ENCODE measurements at regions not wholly inside any gene's neighbourhood (a gene's known extent, or its start where the extent isn't known, plus 50 kb on each side); places are given as distances from the start of the nearest gene placed in this dataset.

DNA sequence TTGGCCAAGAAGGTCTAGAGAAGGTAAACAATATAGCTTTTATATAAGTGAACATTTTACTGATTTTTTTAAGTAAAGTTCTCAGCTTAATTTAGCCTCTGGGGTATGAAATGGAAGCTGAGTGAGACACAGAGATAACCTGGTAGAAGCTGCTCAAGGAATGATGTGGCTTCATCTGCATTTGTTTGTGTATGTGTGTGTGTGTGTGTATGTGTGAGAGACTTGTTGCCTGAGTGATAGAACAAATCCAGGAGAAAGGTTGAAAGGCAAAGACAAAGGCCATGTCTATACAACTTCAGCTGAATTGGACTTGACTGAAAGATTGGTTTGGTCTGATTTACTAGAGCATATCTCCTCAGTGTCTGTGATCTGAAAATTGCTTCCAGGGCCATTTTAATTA lies 63.6 kb downstream of the PCDH7 start:
- Mint-ChIP-seq H3K4me1 (ENCODE audit: low read depth) (no peaks in the 10 kb centered on the region), H3K36me3 (ENCODE audit: low read depth) (no peaks in the 10 kb centered on the region), H3K27ac (no peak overlapping the region), H3K9me3 (no peaks in the 10 kb centered on the region), H3K4me3 (no peak overlapping the region), H3K27me3 (no peaks in the 10 kb centered on the region)
- intact Hi-C loops (cut with micrococcal nuclease): no loop called here

DNA sequence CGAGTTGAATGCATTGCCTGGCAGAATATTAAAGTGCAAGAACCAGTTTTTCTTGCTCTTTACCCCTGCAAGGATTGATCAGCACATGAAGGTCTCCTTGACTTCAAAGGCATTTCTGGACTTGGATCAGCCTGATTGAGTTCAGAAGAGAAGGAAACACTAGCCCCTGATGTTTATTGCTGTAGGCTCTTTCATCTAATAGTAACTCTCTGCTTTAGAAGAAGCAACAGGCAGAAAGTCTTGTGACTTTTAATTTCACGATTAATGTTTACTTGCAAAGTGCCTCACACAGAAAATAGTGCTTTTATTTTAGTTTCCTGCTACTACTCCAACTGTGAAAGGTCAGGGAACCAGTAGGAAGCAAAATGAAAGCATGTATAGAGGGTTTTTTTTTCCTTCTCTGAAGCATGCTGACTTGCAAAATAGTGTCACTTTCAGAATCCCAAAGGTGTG lies 69.1 kb downstream of the PCDH7 start:
- no peaks in the 10 kb centered on the region for H3K4me1 Mint-ChIP-seq (ENCODE audit: low read depth)
- H3K27me3 Mint-ChIP-seq: no peaks in the 10 kb centered on the region
- intact Hi-C loops (cut with micrococcal nuclease): no loop called here
- H3K36me3 Mint-ChIP-seq (ENCODE audit: low read depth): no peaks in the 10 kb centered on the region
- H3K4me3 Mint-ChIP-seq: no peak overlapping the region
- no peak overlapping the region for H3K27ac Mint-ChIP-seq
- H3K9me3 Mint-ChIP-seq: no peaks in the 10 kb centered on the region

DNA sequence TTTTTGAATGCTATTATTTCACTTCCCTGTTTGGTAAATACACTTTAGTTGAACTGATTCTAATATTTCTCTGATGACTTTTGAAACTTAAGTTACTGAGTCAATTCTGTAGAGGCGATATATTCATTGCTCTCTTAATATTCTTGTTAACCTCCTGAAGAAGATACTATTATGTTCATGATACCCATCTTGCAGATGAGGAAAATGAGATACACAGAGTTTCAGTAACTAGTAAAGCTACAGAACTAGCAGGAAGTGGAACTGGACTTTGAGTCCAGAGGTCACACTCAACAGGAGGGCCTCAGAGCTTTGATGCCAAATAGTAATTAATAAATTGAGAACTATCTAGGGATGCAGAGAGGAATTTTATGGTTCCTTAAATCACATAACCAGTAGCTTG lies 70.0 kb downstream of the PCDH7 start:
- H3K4me3 Mint-ChIP-seq: no peak overlapping the region
- no peaks in the 10 kb centered on the region for H3K4me1 Mint-ChIP-seq (ENCODE audit: low read depth)
- no peak overlapping the region for H3K27ac Mint-ChIP-seq
- intact Hi-C loops (cut with micrococcal nuclease): no loop called here
- H3K27me3 Mint-ChIP-seq: no peaks in the 10 kb centered on the region
- H3K9me3 Mint-ChIP-seq: no peaks in the 10 kb centered on the region
- no peaks in the 10 kb centered on the region for H3K36me3 Mint-ChIP-seq (ENCODE audit: low read depth)

DNA sequence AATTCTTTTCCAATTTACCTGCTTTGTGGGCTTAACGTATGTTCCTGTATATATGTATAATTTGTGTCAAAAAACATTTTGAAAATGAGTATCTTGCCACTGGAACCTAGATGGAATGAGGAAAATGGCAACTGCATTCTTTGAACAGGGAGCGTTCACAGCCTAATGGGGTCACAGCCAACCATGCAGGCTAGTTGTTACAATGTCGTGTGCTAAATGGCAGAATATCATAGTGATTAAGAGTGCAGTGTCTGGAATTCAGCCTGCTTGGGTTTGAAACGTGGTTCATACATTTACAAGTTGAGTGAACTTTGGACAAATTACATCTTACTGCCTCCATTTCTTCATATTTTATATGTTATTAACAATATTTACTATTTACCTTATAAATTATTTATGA lies 70.8 kb downstream of the PCDH7 start:
- no peaks in the 10 kb centered on the region for H3K36me3 Mint-ChIP-seq (ENCODE audit: low read depth)
- no peak overlapping the region for H3K27ac Mint-ChIP-seq
- H3K4me1 Mint-ChIP-seq (ENCODE audit: low read depth): no peaks in the 10 kb centered on the region
- H3K4me3 Mint-ChIP-seq: no peak overlapping the region
- H3K9me3 Mint-ChIP-seq: no peaks in the 10 kb centered on the region
- intact Hi-C loops (cut with micrococcal nuclease): no loop called here
- no peaks in the 10 kb centered on the region for H3K27me3 Mint-ChIP-seq

DNA sequence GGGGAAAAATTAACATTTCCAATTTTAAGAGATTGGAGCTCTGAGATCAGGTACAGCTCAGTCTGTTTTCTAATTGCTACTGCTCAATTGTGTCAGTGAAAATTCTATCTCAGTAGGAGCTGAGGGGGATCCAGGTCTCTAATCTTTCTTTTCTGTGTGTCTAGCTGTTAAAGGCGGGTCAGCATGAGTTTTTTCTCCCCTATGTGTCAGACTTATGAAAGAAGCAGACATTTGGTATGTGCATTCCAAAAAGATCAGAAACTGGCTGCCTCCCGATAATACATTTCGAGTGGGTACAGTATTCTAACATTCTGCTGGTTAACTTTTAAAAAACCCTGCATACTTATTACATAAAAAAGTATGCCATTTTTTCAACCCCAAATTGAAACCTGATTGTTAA lies 72.4 kb downstream of the PCDH7 start:
- no peaks in the 10 kb centered on the region for H3K9me3 Mint-ChIP-seq
- no peaks in the 10 kb centered on the region for H3K4me1 Mint-ChIP-seq (ENCODE audit: low read depth)
- H3K27ac Mint-ChIP-seq: no peak overlapping the region
- H3K4me3 Mint-ChIP-seq: no peak overlapping the region
- no peaks in the 10 kb centered on the region for H3K36me3 Mint-ChIP-seq (ENCODE audit: low read depth)
- intact Hi-C loops (cut with micrococcal nuclease): no loop called here
- H3K27me3 Mint-ChIP-seq: no peaks in the 10 kb centered on the region

DNA sequence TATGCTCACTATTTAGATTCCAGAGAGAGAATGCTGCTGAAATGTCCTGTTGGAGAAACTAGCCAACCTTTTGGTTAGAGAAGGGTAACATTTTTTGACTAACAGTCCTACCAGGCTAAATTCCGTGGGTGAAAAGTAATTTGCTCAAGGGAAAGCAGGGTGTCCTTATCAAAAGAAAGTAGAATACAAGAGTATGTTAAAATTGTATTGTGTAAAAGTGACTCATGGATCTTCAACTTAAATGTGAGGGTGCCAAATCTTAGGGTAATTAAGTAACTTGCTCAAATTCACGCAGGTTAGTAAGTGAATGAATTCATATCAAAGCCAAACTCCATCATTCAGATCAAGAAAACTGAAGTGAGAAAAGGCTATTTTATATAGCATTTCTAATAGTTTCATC lies 81.7 kb downstream of the PCDH7 start:
- no peaks in the 10 kb centered on the region for H3K36me3 Mint-ChIP-seq (ENCODE audit: low read depth)
- H3K4me3 Mint-ChIP-seq: no peak overlapping the region
- H3K27me3 Mint-ChIP-seq: no peaks in the 10 kb centered on the region
- H3K27ac Mint-ChIP-seq: no peak overlapping the region
- intact Hi-C loops (cut with micrococcal nuclease): no loop called here
- no peaks in the 10 kb centered on the region for H3K4me1 Mint-ChIP-seq (ENCODE audit: low read depth)
- H3K9me3 Mint-ChIP-seq: no peaks in the 10 kb centered on the region

DNA sequence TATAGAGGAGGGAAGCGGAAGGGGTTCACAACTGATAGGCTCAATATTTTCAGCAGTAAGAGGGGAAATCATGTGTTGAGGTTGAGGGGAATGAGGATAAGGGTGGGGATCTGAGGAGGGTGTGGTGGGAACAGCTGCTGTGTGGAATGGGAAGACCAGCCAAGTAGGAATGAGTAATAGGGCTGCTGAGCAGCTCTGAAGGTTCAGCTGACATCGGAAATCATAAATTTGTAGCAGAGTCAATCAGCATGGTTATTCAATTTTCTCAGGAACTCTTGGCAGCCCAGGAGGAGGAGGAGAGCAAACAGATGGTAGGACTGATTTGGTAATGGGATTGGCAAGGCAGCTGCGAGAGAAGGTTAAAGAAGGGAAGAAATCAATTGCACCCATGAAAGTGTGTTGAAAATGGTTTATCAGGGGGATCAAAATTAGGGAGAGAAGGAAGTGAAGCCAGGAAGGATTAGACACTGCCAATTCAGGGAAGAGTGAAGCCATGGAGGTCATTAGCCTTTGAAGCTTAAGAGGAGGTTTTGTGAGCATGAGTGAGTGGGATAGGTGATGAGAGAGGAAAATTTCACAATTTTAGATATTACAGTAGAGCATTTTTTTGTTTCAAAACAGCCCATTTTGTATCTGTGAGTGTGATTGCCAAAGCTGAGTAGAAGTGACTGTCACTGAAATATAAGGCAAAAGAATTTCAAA lies 82.6 kb downstream of the PCDH7 start:
- H3K27me3 Mint-ChIP-seq: no peaks in the 10 kb centered on the region
- no peaks in the 10 kb centered on the region for H3K9me3 Mint-ChIP-seq
- H3K27ac Mint-ChIP-seq: no peak overlapping the region
- no peaks in the 10 kb centered on the region for H3K36me3 Mint-ChIP-seq (ENCODE audit: low read depth)
- no peak overlapping the region for H3K4me3 Mint-ChIP-seq
- no peaks in the 10 kb centered on the region for H3K4me1 Mint-ChIP-seq (ENCODE audit: low read depth)
- intact Hi-C loops (cut with micrococcal nuclease): no loop called here

DNA sequence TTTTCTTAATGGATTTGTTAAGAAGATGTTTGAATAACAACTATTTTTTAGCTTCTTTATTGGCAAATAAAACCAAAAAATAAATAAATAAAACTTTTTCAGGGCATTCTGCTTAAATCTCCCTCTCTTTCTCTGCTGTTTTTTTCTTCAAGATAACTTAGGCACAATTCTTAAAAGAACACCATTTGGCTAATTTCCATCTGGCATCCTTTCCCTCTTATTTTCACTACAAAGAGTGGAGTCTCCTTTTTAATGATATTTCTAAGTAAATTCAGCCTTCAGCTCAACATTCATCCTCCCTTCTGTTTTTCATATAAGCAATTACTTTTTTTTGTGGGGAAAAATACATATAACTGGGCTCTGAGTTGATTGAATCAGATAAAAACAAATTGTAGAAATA lies 88.1 kb downstream of the PCDH7 start:
- no peaks in the 10 kb centered on the region for H3K27me3 Mint-ChIP-seq
- no peak overlapping the region for H3K27ac Mint-ChIP-seq
- H3K36me3 Mint-ChIP-seq (ENCODE audit: low read depth): no peaks in the 10 kb centered on the region
- no peaks in the 10 kb centered on the region for H3K4me1 Mint-ChIP-seq (ENCODE audit: low read depth)
- intact Hi-C loops (cut with micrococcal nuclease): no loop called here
- no peaks in the 10 kb centered on the region for H3K9me3 Mint-ChIP-seq
- H3K4me3 Mint-ChIP-seq: no peak overlapping the region

DNA sequence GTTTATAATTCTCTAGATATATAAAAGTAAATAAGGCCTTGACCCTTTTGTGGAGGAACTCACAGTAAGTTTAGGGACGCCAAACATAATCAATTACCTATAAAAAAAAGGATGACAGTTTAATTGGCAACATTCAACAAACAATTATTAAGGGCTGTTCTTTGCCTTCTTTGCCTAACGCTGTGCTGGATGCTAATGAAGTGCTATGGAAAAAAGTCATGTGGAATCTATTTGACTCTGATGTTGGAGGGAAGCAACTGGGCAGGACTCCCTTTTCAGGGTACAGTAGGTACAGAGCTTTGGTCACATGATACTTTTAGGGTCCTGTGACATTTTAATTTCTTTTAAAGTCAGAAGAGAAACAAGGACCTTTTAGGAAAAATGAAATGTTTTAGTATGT lies 91.1 kb downstream of the PCDH7 start:
- Mint-ChIP-seq H3K9me3 (no peaks in the 10 kb centered on the region), H3K27me3 (no peaks in the 10 kb centered on the region), H3K4me1 (ENCODE audit: low read depth) (no peaks in the 10 kb centered on the region), H3K4me3 (no peak overlapping the region), H3K36me3 (ENCODE audit: low read depth) (no peaks in the 10 kb centered on the region), H3K27ac (no peak overlapping the region)
- intact Hi-C loops (cut with micrococcal nuclease): no loop called here

DNA sequence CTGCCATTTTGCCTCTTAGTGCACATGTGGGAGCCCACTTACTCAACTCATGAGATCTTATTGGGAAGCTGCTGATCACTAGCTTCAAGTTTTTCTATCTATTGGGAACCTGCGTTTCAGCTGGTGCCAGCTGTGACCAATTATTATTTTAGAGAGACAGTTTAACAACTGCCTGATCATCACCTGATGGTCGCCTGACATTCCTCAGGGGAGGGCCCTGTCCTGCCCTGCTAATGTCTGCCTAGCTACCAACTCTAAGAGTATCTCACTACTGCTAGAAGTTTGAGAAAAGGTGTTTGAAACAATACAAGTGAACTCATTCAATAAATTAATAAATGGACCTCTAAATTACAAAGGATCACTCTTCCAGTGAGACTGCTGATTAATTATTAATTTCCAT lies 95.5 kb downstream of the PCDH7 start:
- Mint-ChIP-seq H3K4me1 (ENCODE audit: low read depth) (no peaks in the 10 kb centered on the region), H3K9me3 (no peaks in the 10 kb centered on the region), H3K36me3 (ENCODE audit: low read depth) (no peaks in the 10 kb centered on the region), H3K27ac (no peak overlapping the region), H3K27me3 (no peaks in the 10 kb centered on the region), H3K4me3 (no peak overlapping the region)
- intact Hi-C loops (cut with micrococcal nuclease): no loop called here

DNA sequence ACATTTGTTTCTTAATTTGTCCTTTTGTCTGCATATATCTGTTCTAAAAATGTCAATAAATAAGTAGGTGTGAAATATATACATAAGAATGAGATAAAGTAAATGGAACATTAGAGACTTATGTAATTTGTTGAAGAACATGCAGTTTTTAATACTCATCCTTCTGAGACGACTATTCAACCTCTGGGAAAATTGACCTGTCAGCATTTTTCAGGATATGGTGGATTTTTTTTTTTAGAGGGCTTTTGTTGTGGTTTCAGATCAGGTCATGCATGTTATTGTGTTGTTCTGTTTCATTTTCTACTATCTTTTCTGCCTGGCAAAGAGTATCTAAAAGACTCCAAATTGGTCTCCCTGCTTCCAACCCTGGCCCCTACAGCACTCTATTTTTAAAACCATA lies 97.3 kb downstream of the PCDH7 start:
- no peak overlapping the region for H3K4me3 Mint-ChIP-seq
- H3K27ac Mint-ChIP-seq: no peak overlapping the region
- intact Hi-C loops (cut with micrococcal nuclease): no loop called here
- H3K27me3 Mint-ChIP-seq: no peaks in the 10 kb centered on the region
- H3K36me3 Mint-ChIP-seq (ENCODE audit: low read depth): no peaks in the 10 kb centered on the region
- no peaks in the 10 kb centered on the region for H3K9me3 Mint-ChIP-seq
- no peaks in the 10 kb centered on the region for H3K4me1 Mint-ChIP-seq (ENCODE audit: low read depth)

DNA sequence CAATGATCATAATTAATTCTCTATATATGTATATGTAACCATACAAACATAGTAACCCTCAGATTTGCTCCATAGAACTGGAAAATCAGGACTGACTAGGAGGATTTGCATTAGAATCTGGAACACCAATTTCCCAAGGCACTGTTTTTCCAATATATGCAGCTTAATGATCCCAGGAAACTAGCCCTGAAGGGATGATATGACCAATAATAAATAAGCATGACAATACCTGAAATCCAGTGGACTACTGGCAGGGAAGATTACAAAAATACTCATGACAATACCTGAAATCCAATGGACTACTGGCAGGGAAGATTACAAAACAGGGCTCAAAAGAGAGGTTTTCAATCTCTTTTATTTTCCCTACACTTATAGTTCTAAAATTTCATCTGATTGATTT lies 98.4 kb downstream of the PCDH7 start:
- Mint-ChIP-seq H3K27me3 (no peaks in the 10 kb centered on the region), H3K36me3 (ENCODE audit: low read depth) (no peaks in the 10 kb centered on the region), H3K4me3 (no peak overlapping the region), H3K4me1 (ENCODE audit: low read depth) (no peaks in the 10 kb centered on the region), H3K27ac (no peak overlapping the region), H3K9me3 (no peaks in the 10 kb centered on the region)
- intact Hi-C loops (cut with micrococcal nuclease): no loop called here

DNA sequence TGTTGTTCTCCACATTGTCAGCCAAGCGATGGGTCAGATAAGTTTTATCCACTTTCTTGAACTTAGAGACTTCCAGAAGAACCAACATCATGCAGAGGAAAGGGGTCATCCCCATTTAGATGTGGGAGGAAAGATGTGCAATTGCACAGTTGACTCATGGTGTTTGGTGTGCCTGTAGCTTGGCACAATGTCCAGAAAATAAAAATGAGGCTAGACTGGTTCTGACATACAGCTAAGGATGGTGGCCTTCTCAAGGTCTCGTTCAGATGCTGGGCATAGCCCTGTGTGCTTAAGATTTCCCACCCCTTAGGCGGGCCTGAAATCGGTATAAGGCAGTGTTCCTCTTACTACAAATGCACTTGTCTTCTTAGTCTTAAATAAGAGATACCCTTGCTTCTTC lies 101.1 kb downstream of the PCDH7 start:
- no peak overlapping the region for H3K4me3 Mint-ChIP-seq
- no peak overlapping the region for H3K27ac Mint-ChIP-seq
- no peaks in the 10 kb centered on the region for H3K9me3 Mint-ChIP-seq
- no peaks in the 10 kb centered on the region for H3K36me3 Mint-ChIP-seq (ENCODE audit: low read depth)
- intact Hi-C loops (cut with micrococcal nuclease): no loop called here
- H3K4me1 Mint-ChIP-seq (ENCODE audit: low read depth): no peaks in the 10 kb centered on the region
- no peaks in the 10 kb centered on the region for H3K27me3 Mint-ChIP-seq

DNA sequence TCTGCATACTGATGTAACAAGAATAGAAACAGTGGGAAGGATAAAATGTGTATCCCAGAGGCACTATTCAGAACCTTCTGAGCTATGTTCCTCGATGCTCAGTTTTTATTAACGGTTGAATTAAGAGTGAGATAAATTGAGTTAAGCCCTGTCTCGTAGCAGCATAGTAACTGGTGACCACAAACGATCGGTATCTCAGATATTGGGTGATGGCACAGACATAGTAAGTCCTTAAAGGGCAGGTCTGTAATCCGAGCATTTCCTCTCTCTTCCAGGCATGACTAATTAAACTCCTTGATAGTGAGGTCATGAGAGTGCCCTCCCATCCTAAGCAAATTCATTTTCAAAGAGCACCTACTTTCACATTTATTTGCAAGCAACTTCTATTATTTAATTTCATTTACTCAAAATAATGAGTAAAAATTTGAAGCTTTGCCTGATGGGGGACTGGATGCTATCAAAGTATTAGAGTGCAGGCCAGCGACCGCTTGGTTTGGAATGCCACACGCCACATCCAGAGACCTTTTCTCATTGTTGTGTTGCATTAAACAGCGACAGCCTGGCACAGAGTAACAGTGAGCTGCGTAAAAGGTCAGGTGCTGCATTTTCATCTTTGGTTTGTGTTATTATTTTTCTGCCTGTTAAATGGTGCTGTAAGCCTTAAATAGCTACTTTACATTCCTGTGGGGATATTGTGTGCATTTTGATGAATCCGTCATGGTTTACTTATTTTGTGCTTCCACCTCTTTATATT lies 101.9 kb downstream of the PCDH7 start:
- H3K9me3 Mint-ChIP-seq: no peaks in the 10 kb centered on the region
- H3K4me3 Mint-ChIP-seq: no peak overlapping the region
- no peak overlapping the region for H3K27ac Mint-ChIP-seq
- no peaks in the 10 kb centered on the region for H3K36me3 Mint-ChIP-seq (ENCODE audit: low read depth)
- intact Hi-C loops (cut with micrococcal nuclease): no loop called here
- no peaks in the 10 kb centered on the region for H3K27me3 Mint-ChIP-seq
- no peaks in the 10 kb centered on the region for H3K4me1 Mint-ChIP-seq (ENCODE audit: low read depth)
